Mucosa of descending colon (tissue), 3 donors: ENCODE measurements at regions not wholly inside any gene's neighbourhood (a gene's known extent, or its start where the extent isn't known, plus 50 kb on each side); places are given as distances from the start of the nearest gene placed in this dataset.

Experiments used
- ATAC-seq: fragments of 200-7000 bp; cut with Tn5 transposase; one replicate; pipeline ENCODE4 v1.9.1; 2020; ENCODE audit warnings: mild to moderate bottlenecking, moderate library complexity
- DNase-seq, 3 donors: peaks; one replicate each; pipeline ENCODE4 v3.0.0-alpha.2; 2020
- H3K36me3 ChIP-seq: fragments of 200-600 bp; one replicate; pipeline ENCODE4 v1.8.0; 2021; ENCODE audit warnings: low read depth, mild to moderate bottlenecking
- H3K4me1 ChIP-seq: fragments of 200-600 bp; one replicate; pipeline ENCODE4 v1.8.0; 2021; ENCODE audit warnings: low read depth, mild to moderate bottlenecking
- H3K4me3 ChIP-seq: fragments of 200-600 bp; one replicate; pipeline ENCODE4 v1.8.0; 2021; ENCODE audit warnings: mild to moderate bottlenecking
- H3K9me3 ChIP-seq: fragments of 200-600 bp; one replicate; pipeline ENCODE4 v1.8.0; 2021; ENCODE audit warnings: mild to moderate bottlenecking
- CTCF ChIP-seq: fragments of 200-600 bp; IDR thresholded peaks from one replicate; pipeline ENCODE4 v1.8.0; 2022; ENCODE audit warnings: antibody characterized with exemption, mild to moderate bottlenecking
- intact Hi-C, 2 donors: fragments of 100-400 bp; cut with DNase I in 1 of 2; cut with micrococcal nuclease in 1 of 2; formaldehyde crosslinking; loops; one replicate each; pipeline versions ENCODE4 v1.11.0 to v1.11.1; 2022; cut with DNase I, micrococcal nuclease
- donor health status: DM: no; HTN: no; CAD: no; lungs with moderate emphysema.
- donor health status: DM: no; HTN: no; CAD: no.
- donor health status: DM: no; HTN: yes; CAD: no.

- no peaks in the 10 kb centered on the region for H3K9me3 ChIP-seq
- DNase-seq = no peak
- intact Hi-C loops = no loop called here
- ATAC-seq = no peak
- H3K36me3 ChIP-seq = no peaks in the 10 kb centered on the region
- TF ChIP-seq CTCF = no peak
- no peak overlapping the region for H3K4me3 ChIP-seq
- peaks cover 29% of the 10 kb centered on the region for H3K4me1 ChIP-seq
Measured at GRCh38 chr17:68196394-68197090, 51.3 kb upstream of the AMZ2 start.

DNA sequence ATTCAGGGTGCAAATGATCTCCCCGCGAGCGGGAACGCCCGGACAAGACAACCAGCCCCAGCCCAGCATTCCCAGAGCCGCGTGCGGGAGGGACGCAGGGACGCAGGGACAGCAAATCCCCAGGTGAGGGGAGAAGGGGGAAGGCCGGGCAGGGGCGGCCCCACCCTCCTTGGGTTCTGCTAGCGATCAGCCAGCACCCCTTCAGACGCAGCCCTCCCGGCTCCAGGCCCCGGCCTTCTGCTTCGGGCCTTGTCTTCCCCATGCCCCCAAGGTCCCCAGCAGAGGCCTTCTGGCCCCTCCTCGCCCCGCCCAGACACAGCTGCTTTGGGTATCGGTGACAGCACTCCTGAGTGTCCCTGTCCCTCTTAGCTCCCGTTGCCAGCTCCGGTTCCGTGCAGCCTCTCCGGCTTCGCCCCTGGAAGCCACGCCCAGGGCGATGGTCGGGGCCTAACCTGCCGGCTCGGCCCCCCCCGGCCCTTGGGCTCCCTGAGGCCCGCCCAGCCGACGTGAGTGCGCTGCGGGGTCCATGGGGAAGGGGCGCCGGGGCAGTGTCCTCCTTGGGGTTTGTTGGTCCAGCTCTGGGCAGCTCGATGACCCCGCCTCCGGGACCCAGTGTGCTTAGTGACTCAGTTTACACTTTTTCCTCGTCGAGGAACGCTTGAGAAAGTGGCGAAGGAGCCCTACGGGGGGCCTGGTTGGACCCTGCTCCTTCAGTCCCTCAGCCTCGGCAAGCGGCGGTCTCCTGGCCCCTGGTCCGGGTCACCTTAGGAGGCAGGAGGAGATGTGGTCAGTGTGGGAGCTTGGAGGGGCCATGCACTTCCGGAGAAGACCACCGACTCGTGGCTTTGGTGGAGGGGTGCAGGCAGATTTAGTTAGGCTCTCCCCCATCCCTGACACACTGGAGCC, 50.5 kb upstream of the AMZ2 start:
- no peak for TF ChIP-seq CTCF
- intact Hi-C loops = no loop called here
- Histone ChIP-seq H3K9me3 (no peaks in the 10 kb centered on the region), H3K36me3 (no peaks in the 10 kb centered on the region), H3K4me1 (peaks cover 29% of the 10 kb centered on the region), H3K4me3 (no peak overlapping the region)
- peak; percentile 33 to 66 (median 53) for DNase-seq
- peak; percentile 16 for ATAC-seq

DNA sequence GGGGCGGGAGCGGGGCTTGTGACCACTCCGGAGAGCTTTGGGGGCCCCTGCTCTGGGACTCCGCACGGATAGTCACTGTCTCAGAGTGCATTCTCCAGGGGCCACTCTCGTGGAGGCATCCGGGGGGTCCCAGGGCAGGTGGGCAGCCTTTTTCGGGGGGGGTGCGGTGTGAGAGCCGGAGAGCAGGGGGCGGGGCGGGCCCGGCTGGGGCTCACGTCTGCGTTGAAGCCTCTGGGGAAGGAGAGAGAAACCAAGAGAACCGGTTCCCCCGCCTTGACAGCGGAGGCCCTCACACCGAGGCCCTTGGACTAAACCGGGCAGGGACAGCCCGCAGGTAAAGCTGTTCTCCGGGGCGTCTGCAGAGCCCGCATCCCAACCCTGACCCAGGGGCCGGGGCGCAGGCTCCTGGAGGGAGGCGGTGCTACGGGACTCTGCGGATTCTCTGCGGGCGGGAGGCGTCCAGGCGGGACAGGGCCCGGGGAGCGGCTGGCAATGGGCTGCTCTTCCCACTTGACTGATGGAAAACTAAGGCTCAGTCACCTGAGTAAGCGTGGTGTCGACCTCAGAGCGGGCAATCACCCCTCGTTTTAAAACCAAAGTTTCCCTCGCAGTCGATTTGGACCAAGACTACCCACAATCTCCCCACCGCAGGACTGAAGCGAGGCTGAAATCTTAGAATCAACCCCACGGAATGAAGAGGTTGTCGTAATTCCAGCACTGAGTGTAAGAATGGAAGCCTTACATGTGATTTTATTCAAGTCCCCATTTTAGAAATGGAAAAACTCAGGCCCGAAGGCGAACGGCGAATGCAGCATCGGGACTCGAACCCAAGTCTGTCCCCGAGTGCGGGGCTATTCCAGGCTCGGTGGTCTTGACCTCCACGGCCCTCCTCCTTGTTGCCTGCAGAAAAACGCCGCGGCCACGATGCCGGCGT, 49.6 kb upstream of the AMZ2 start:
- no peak for TF ChIP-seq CTCF
- DNase-seq = peak in 2 of 3 donors; percentile 35 to 43
- ATAC-seq = peak; percentile 32

More for the DNA sequence above, 49.6 kb upstream of the AMZ2 start:
- Histone ChIP-seq H3K4me3 (no peak overlapping the region), H3K36me3 (no peaks in the 10 kb centered on the region), H3K9me3 (no peaks in the 10 kb centered on the region), H3K4me1 (peaks cover 29% of the 10 kb centered on the region)
- intact Hi-C loops = no loop called here
